Mesothelial cell of epicardium (in vitro differentiated cells): ENCODE measurements at regions not wholly inside any gene's neighbourhood (a gene's known extent, or its start where the extent isn't known, plus 50 kb on each side); places are given as distances from the start of the nearest gene placed in this dataset.

Experiments used
- DNase-seq, 2 experiments: peaks; one replicate each; pipeline ENCODE4 v3.0.0; 2021; ENCODE audit warnings: low spot score in 2 of 2; ENCODE audit not compliant: unreplicated experiment in 2 of 2
- H3K27ac Mint-ChIP-seq: 2 replicates; pipeline ENCODE4 v1.8.0; 2021; ENCODE audit warnings: mixed read lengths
- H3K27me3 Mint-ChIP-seq: 2 replicates; pipeline ENCODE4 v1.8.0; 2021; ENCODE audit warnings: low read depth, mixed read lengths
- H3K36me3 Mint-ChIP-seq: 2 replicates; pipeline ENCODE4 v1.8.0; 2021; ENCODE audit warnings: mixed read lengths
- H3K4me1 Mint-ChIP-seq: 2 replicates; pipeline ENCODE4 v1.8.0; 2021; ENCODE audit warnings: mixed read lengths
- H3K4me3 Mint-ChIP-seq: 2 replicates; pipeline ENCODE4 v1.8.0; 2021; ENCODE audit warnings: mild to moderate bottlenecking, moderate library complexity, mixed read lengths
- H3K9me3 Mint-ChIP-seq: 2 replicates; pipeline ENCODE4 v1.8.0; 2021; ENCODE audit warnings: mixed read lengths
- CTCF ChIP-seq: fragments of 200-600 bp; sonication (generic); IDR thresholded peaks from one replicate; pipeline ENCODE4 v1.5.0; 2021; ENCODE audit warnings: antibody characterized with exemption; ENCODE audit not compliant: unreplicated experiment

GRCh38 chr10:78976825-78977755 lies 91.7 kb upstream of the ZMIZ1 start:
- Mint-ChIP-seq H3K4me3 (no peak overlapping the region), H3K36me3 (no peaks in the 10 kb centered on the region), H3K4me1 (peaks cover 45% of the 10 kb centered on the region), H3K9me3 (no peaks in the 10 kb centered on the region), H3K27me3 (no peaks in the 10 kb centered on the region), H3K27ac (peak overlapping the region; percentile 35)
- TF ChIP-seq CTCF: no peak
- DNase-seq: no peak

- no peak for TF ChIP-seq CTCF
- Mint-ChIP-seq H3K36me3 (no peaks in the 10 kb centered on the region), H3K4me1 (peaks cover 32% of the 10 kb centered on the region), H3K9me3 (no peaks in the 10 kb centered on the region), H3K27ac (no peak overlapping the region), H3K27me3 (no peaks in the 10 kb centered on the region), H3K4me3 (no peak overlapping the region)
- DNase-seq: no peak
These were observed 88.8 kb upstream of the ZMIZ1 start for GRCh38 chr10:78979938-78980337.

- DNase-seq: no peak
These were observed 88.4 kb upstream of the ZMIZ1 start for GRCh38 chr10:78980354-78980753.

DNA sequence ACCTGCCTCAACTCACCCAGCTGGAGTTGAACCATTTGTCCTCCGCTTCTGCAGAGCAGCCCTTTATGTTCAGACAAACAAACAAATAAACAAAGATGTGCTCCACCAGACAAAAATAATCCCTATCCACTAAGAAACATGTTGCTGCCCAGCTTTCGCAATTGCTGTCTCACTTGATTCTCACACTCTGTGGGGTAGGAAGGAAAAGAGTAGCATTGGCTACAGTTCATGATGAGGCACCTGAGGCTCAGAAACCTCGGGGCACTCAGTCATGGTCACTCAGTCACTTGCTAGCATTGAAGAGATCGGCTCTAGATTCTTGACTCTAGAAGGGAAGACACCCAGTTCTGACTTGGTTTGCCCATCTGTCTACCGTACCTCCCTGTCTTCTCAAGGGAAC lies 88.0 kb upstream of the ZMIZ1 start:
- no peak overlapping the region for H3K27ac Mint-ChIP-seq
- no peak for DNase-seq
- no peak overlapping the region for H3K4me3 Mint-ChIP-seq
- no peaks in the 10 kb centered on the region for H3K9me3 Mint-ChIP-seq
- no peaks in the 10 kb centered on the region for H3K27me3 Mint-ChIP-seq
- no peaks in the 10 kb centered on the region for H3K36me3 Mint-ChIP-seq
- no peak for TF ChIP-seq CTCF
- H3K4me1 Mint-ChIP-seq: peaks cover 25% of the 10 kb centered on the region

More at GRCh38 chr10:78980354-78980753, 88.4 kb upstream of the ZMIZ1 start:
- peaks cover 30% of the 10 kb centered on the region for H3K4me1 Mint-ChIP-seq
- no peaks in the 10 kb centered on the region for H3K36me3 Mint-ChIP-seq
- no peak overlapping the region for H3K27ac Mint-ChIP-seq
- H3K4me3 Mint-ChIP-seq: no peak overlapping the region
- TF ChIP-seq CTCF: no peak
- no peaks in the 10 kb centered on the region for H3K27me3 Mint-ChIP-seq
- H3K9me3 Mint-ChIP-seq: no peaks in the 10 kb centered on the region

DNA sequence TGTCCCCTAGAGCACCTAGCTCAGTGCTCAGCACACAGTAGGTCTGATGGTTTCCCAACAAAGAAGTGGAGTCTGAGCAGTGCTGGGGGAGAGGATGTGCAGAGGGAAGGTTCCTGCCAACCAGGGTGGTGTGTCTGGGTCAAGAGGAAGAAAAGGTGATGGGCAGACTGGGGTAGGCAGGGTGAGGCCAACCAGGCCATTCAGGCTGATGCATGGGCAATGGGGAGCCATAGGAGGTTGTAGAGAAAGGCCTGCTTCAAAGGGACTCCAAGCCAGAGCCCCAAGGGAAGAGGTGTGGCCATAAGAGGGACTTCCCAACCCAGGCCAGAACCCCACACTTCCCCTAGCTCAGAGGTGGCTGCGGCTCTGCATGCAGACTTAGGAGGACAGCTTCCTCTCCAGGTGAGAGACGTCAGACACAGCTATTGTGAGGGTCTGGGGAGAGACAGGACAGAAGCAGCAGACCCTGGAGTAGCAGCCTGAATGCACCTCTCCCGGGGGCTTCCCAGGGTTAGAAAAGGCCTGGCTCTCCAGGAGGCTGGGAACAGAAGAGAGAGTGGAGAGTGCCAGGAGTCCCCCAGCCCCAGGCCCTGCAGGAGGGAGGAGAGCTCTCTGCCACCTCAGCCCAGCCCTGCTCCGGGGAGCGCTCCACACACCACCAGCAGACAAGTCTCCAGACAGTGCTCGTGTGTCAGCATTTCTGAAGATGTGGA lies 87.4 kb upstream of the ZMIZ1 start:
- Mint-ChIP-seq H3K27me3 (no peaks in the 10 kb centered on the region), H3K9me3 (no peaks in the 10 kb centered on the region), H3K36me3 (no peaks in the 10 kb centered on the region), H3K4me1 (peaks cover 30% of the 10 kb centered on the region), H3K27ac (no peak overlapping the region), H3K4me3 (no peak overlapping the region)
- no peak for DNase-seq
- TF ChIP-seq CTCF: no peak
